IMR-90 (cell line): ENCODE measurements at regions not wholly inside any gene's neighbourhood (a gene's known extent, or its start where the extent isn't known, plus 50 kb on each side); places are given as distances from the start of the nearest gene placed in this dataset.

Experiments
- ATAC-seq: fragments of 200-7000 bp; cut with Tn5 transposase; 2 replicates; pipeline ENCODE4 v1.9.1; 2020; ENCODE audit warnings: low read depth, mild to moderate bottlenecking, moderate library complexity
- BruUV-seq: library from RNA; stranded (reverse); fragments of 400-500 nt; replicated peaks from 2 replicates; lab custom pipeline; 2021; lab: Mats Ljungman, UMichigan
- CTCF ChIA-PET: fragments of 300-600 bp; formaldehyde crosslinking; extraction: SDS; loops from one replicate; lab custom pipeline; 2021; ENCODE audit warnings: antibody characterized with exemption; lab: Yijun Ruan, JAX
- POLR2A ChIA-PET: fragments of 300-600 bp; sonication (Branson Sonifier 250); formaldehyde crosslinking; loops from one replicate; lab custom pipeline; 2022; ENCODE audit warnings: antibody characterized with exemption; ENCODE audit not compliant: unreplicated experiment; lab: Charles Lee
- DNase-seq: peaks from one replicate; pipeline ENCODE4 v3.0.0; 2013
- H2AFZ ChIP-seq: replicated peaks from 2 replicates; pipeline ENCODE3; 2013; ENCODE audit warnings: low read length, mild to moderate bottlenecking; ENCODE audit not compliant: poor library complexity
- H2AK5ac ChIP-seq: 2 replicates; pipeline ENCODE4 v1.6.1; 2013; ENCODE audit warnings: low read depth, low read length, inconsistent platforms
- H2AK9ac ChIP-seq: replicated peaks from 2 replicates; pipeline ENCODE3; 2013; ENCODE audit warnings: mild to moderate bottlenecking, low read depth, low read length, moderate library complexity; ENCODE audit not compliant: poor library complexity
- H2BK120ac ChIP-seq: 2 replicates; pipeline ENCODE4 v1.6.1; 2013; ENCODE audit warnings: low read depth, low read length, inconsistent platforms
- H2BK15ac ChIP-seq: 3 replicates; pipeline ENCODE4 v1.6.1; 2013; ENCODE audit warnings: low read depth, low read length, inconsistent platforms
- H2BK20ac ChIP-seq: 2 replicates; pipeline ENCODE4 v1.6.1; 2013; ENCODE audit warnings: low read depth, mild to moderate bottlenecking, inconsistent platforms, low read length, moderate library complexity
- H2BK5ac ChIP-seq: 2 replicates; pipeline ENCODE4 v1.6.1; 2013; ENCODE audit warnings: mild to moderate bottlenecking, low read depth, low read length, inconsistent platforms; ENCODE audit not compliant: poor library complexity, severe bottlenecking
- H3K14ac ChIP-seq: replicated peaks from 2 replicates; pipeline ENCODE4 v1.6.1; 2013; ENCODE audit warnings: low read depth, low read length, inconsistent platforms
- H3K18ac ChIP-seq: 2 replicates; pipeline ENCODE4 v1.6.1; 2013; ENCODE audit warnings: low read depth, low read length, control low read depth
- H3K23ac ChIP-seq: 2 replicates; pipeline ENCODE4 v1.6.1; 2013; ENCODE audit warnings: low read depth, low read length, inconsistent platforms
- H3K27ac ChIP-seq: 2 replicates; pipeline ENCODE4 v1.5.1; 2013; ENCODE audit warnings: mild to moderate bottlenecking, control low read depth, low read length; ENCODE audit not compliant: insufficient read depth
- H3K27me3 ChIP-seq: 2 replicates; pipeline ENCODE4 v1.6.1; 2013; ENCODE audit warnings: low read length; ENCODE audit not compliant: control insufficient read depth, insufficient read depth
- H3K36me3 ChIP-seq: 2 replicates; pipeline ENCODE4 v1.6.1; 2013; ENCODE audit warnings: low read length, mixed read lengths; ENCODE audit not compliant: control insufficient read depth, insufficient read depth
- H3K4ac ChIP-seq: 2 replicates; pipeline ENCODE4 v1.6.1; 2013; ENCODE audit warnings: low read depth, low read length, inconsistent platforms
- H3K4me1 ChIP-seq: 2 replicates; pipeline ENCODE4 v1.6.1; 2013; ENCODE audit warnings: low read length, mixed read lengths; ENCODE audit not compliant: control insufficient read depth, insufficient read depth
- H3K4me2 ChIP-seq: 2 replicates; pipeline ENCODE4 v1.6.1; 2013; ENCODE audit warnings: low read depth, mild to moderate bottlenecking, control low read depth, low read length, moderate library complexity
- H3K4me3 ChIP-seq: 2 replicates; pipeline ENCODE4 v1.5.1; 2013; ENCODE audit warnings: low read depth, mild to moderate bottlenecking, control low read depth, low read length, moderate library complexity; ENCODE audit not compliant: insufficient read depth
- H3K56ac ChIP-seq: 2 replicates; pipeline ENCODE4 v1.6.1; 2013; ENCODE audit warnings: low read length, inconsistent platforms; ENCODE audit not compliant: insufficient read depth; ENCODE audit errors: extremely low read depth
- H3K79me1 ChIP-seq, 2 experiments: 2 replicates each; pipeline ENCODE4 v1.6.1; 2013; ENCODE audit warnings: low read length in 2 of 2, inconsistent platforms in 1 of 2, low read depth in 1 of 2
- H3K9ac ChIP-seq: 2 replicates; pipeline ENCODE4 v1.6.1; 2013; ENCODE audit warnings: low read depth, low read length, control low read depth
- H3K9me1 ChIP-seq: 2 replicates; pipeline ENCODE4 v1.6.1; 2013; ENCODE audit warnings: low read length, inconsistent platforms; ENCODE audit not compliant: insufficient read depth
- H3K9me3 ChIP-seq: 2 replicates; pipeline ENCODE4 v1.6.1; 2013; ENCODE audit warnings: low read length; ENCODE audit not compliant: control insufficient read depth, insufficient read depth
- H4K20me1 ChIP-seq: 2 replicates; pipeline ENCODE4 v1.6.1; 2013; ENCODE audit warnings: low read length, inconsistent platforms; ENCODE audit not compliant: insufficient read depth
- H4K5ac ChIP-seq: 2 replicates; pipeline ENCODE4 v1.6.1; 2013; ENCODE audit warnings: mild to moderate bottlenecking, low read depth, low read length, control low read depth
- H4K8ac ChIP-seq, 2 experiments: 2 replicates each; pipeline ENCODE4 v1.6.1; 2013; ENCODE audit warnings: low read depth in 2 of 2, low read length in 2 of 2, control low read depth in 1 of 2, inconsistent platforms in 1 of 2
- H4K91ac ChIP-seq: 2 replicates; pipeline ENCODE4 v1.6.1; 2013; ENCODE audit warnings: low read depth, low read length, inconsistent platforms; ENCODE audit not compliant: insufficient read depth
- BHLHE40 ChIP-seq: fragments of 150-350 bp; IDR thresholded peaks from 2 replicates; pipeline ENCODE4 v1.6.1; 2016; ENCODE audit warnings: mild to moderate bottlenecking, low read depth, low read length
- CEBPB ChIP-seq: IDR thresholded peaks from 2 replicates; pipeline ENCODE4 v1.6.1; 2012; ENCODE audit warnings: low read depth, low read length, improper control_type of control experiment
- CHD1 ChIP-seq: IDR thresholded peaks from 2 replicates; pipeline ENCODE4 v1.6.1; 2012; ENCODE audit warnings: low read depth, low read length, improper control_type of control experiment
- CTCF ChIP-seq: conservative IDR thresholded peaks from 2 replicates; pipeline ENCODE4 v1.5.1; 2012; ENCODE audit warnings: mild to moderate bottlenecking, low read depth, low read length, improper control_type of control experiment
- ELK1 ChIP-seq: fragments of 150-350 bp; IDR thresholded peaks from 2 replicates; pipeline ENCODE4 v1.6.1; 2016; ENCODE audit warnings: low read depth, mild to moderate bottlenecking, low read length, moderate library complexity, borderline replicate concordance
- MAFK ChIP-seq: IDR thresholded peaks from 2 replicates; pipeline ENCODE4 v1.6.1; 2012; ENCODE audit warnings: low read depth, low read length, improper control_type of control experiment
- MAZ ChIP-seq: IDR thresholded peaks from 2 replicates; pipeline ENCODE4 v1.6.1; 2012; ENCODE audit warnings: low read depth, mild to moderate bottlenecking, low read length, improper control_type of control experiment, moderate library complexity, borderline replicate concordance
- MXI1 ChIP-seq: IDR thresholded peaks from 2 replicates; pipeline ENCODE4 v1.6.1; 2012; ENCODE audit warnings: low read depth, mild to moderate bottlenecking, low read length, moderate library complexity, borderline replicate concordance
- NFE2L2 ChIP-seq: fragments of 150-350 bp; IDR thresholded peaks from 2 replicates; pipeline ENCODE4 v1.6.1; 2016; ENCODE audit warnings: low read depth, mild to moderate bottlenecking, low read length
- RAD21 ChIP-seq: IDR thresholded peaks from 2 replicates; pipeline ENCODE4 v1.6.1; 2012; ENCODE audit warnings: low read length, improper control_type of control experiment
- RCOR1 ChIP-seq: IDR thresholded peaks from 2 replicates; pipeline ENCODE4 v1.6.1; 2012; ENCODE audit warnings: mild to moderate bottlenecking, low read length, improper control_type of control experiment; ENCODE audit not compliant: insufficient replicate concordance
- RFX5 ChIP-seq: IDR thresholded peaks from 2 replicates; pipeline ENCODE4 v1.8.0; 2012; ENCODE audit warnings: low read depth, mild to moderate bottlenecking, low read length, moderate library complexity
- SMC3 ChIP-seq: fragments of 150-350 bp; IDR thresholded peaks from 2 replicates; pipeline ENCODE4 v1.6.1; 2016; ENCODE audit warnings: low read depth, mild to moderate bottlenecking, antibody characterized with exemption, low read length, moderate library complexity
- WGBS, 2 experiments: methylation state at CpG; one replicate each; pipeline versions ENCODE4 v1.1.5 to v1.1.7; 2013; ENCODE audit warnings: missing lambda C conversion rate in 2 of 2; ENCODE audit not compliant: insufficient read length in 1 of 2; ENCODE audit errors: extremely low coverage in 2 of 2; 5-methylcytosine and 5-hydroxymethylcytosine counted together
- dilution Hi-C: fragments of 300-500 bp; cut with HindIII; formaldehyde crosslinking; loops from one replicate; pipeline ENCODE4 v1.14.3; 2018; ENCODE audit warnings: low sequenced_read_pairs; ENCODE audit not compliant: unreplicated experiment
- in situ Hi-C: fragments of 300-500 bp; cut with MboI; formaldehyde crosslinking; loops from 3 replicates; pipeline ENCODE4 v1.14.3; 2019; ENCODE audit warnings: low sequenced_read_pairs, inconsistent platforms, mixed read lengths
- intact Hi-C: fragments of 100-400 bp; cut with micrococcal nuclease; formaldehyde crosslinking; loops from 2 replicates; pipeline ENCODE4 v1.10.0; 2022
- TF ChIP-seq, protein P1 (sequence below): fragments of 150-350 bp; IDR thresholded peaks from 2 replicates; pipeline ENCODE4 v1.6.1; 2017; ENCODE audit warnings: mild to moderate bottlenecking, antibody characterized with exemption, low read length, low read depth

DNA sequence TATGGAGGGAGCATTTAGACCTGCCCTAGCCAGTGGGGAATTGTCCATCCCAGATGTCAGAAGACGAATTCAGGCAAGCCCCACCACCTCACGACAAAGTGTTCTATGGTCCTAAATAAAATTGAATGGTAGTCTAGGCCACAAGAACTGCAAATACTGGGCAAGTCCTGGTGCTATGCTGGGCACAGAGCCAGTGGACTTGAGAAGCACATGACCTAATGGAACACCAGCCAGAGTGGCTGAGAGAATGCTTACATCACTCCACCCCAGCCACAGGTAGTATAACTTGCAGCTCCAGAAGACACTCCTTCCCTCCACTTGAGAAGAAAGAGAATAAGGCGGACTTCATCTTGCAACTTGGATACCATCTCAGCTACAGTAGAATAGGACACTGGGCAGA, 567.3 kb upstream of the CXADR start:
- Histone ChIP-seq H3K18ac (no peak overlapping the region), H3K27me3 (no peaks in the 10 kb centered on the region), H3K9me3 (no peaks in the 10 kb centered on the region), H3K36me3 (no peaks in the 10 kb centered on the region), H3K4me2 (no peak overlapping the region), H3K9me1 (no peaks in the 10 kb centered on the region), H3K56ac (no peak overlapping the region), H4K20me1 (no peaks in the 10 kb centered on the region), H2BK120ac (no peak overlapping the region), H3K79me1 (no peaks in the 10 kb centered on the region), H4K5ac (no peak overlapping the region), H3K4ac (no peak overlapping the region), H3K23ac (no peak overlapping the region), H3K14ac (no peak overlapping the region), H2BK20ac (no peak overlapping the region), H2AK5ac (no peak overlapping the region), H2AK9ac (no peak overlapping the region), H2AFZ (no peak overlapping the region), H4K8ac (no peak overlapping the region), H2BK15ac (no peak overlapping the region), H3K4me3 (no peak overlapping the region), H3K27ac (no peak overlapping the region), H3K4me1 (no peaks in the 10 kb centered on the region), H4K91ac (no peak overlapping the region), H2BK5ac (no peak overlapping the region), H3K9ac (no peak overlapping the region)
- dilution Hi-C loops (no loop called here), in situ Hi-C loops (no loop called here), intact Hi-C loops (no loop called here)
- no TSS peak for BruUV-seq
- DNase-seq (no peak), ATAC-seq (no peak)
- ChIA-PET CTCF (interaction anchor here (1.0 to 1.1 kb wide), 2 partner anchors 10 to 68 kb away, joined by 3 read pairs; no protein-coding TSS in a partner anchor), POLR2A (no interaction called here)
- no CpG with 5 or more reads among the region's 3 CpGs for WGBS, 2 experiments
- TF ChIP-seq CTCF (no peak), RAD21 (no peak), RFX5 (no peak), MAZ (no peak), ELK1 (no peak), NFE2L2 (no peak), MAFK (no peak), BHLHE40 (no peak), RCOR1 (no peak), MXI1 (no peak), CHD1 (no peak), SMC3 (no peak), CEBPB (no peak)
- TF ChIP-seq, protein P1, sequence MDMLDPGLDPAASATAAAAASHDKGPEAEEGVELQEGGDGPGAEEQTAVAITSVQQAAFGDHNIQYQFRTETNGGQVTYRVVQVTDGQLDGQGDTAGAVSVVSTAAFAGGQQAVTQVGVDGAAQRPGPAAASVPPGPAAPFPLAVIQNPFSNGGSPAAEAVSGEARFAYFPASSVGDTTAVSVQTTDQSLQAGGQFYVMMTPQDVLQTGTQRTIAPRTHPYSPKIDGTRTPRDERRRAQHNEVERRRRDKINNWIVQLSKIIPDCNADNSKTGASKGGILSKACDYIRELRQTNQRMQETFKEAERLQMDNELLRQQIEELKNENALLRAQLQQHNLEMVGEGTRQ = no peak
